Fibroblast of pulmonary artery (primary cell): ENCODE measurements at regions not wholly inside any gene's neighbourhood (a gene's known extent, or its start where the extent isn't known, plus 50 kb on each side); places are given as distances from the start of the nearest gene placed in this dataset.

Experiments
- DNase-seq: peaks from one replicate; pipeline ENCODE4 v3.0.0-alpha.2; 2010; ENCODE audit warnings: low read depth
- H3K4me3 ChIP-seq: replicated peaks from 2 replicates; pipeline ENCODE4 v1.5.1; 2011; ENCODE audit warnings: low read depth, mild to moderate bottlenecking, control low read depth, low read length, moderate library complexity
- TF ChIP-seq, protein P1 (sequence below): IDR thresholded peaks from 2 replicates; pipeline ENCODE4 v1.5.1; 2011; ENCODE audit warnings: mild to moderate bottlenecking, control low read depth, low read length, inconsistent platforms; ENCODE audit errors: missing control alignments

DNA sequence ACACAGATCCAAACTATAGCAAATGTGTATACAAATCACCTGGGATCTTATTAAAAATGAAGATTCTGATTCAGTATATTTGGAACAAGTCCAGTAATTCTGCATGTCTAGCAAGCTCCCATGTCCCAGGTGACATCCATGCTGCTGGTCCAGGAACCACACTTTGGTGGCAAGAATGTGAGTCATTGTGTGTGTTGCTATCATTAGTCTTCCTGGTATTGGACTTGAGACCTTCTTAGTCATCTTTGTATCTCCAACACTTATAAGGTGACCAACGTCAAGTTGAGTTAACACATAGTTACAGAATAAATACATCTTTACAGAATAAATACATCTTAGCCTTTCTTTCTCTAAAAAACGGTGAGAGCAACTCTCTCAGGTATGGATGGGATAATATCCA is 107.9 kb upstream of the NDUFV2 start:
- TF ChIP-seq, protein P1, sequence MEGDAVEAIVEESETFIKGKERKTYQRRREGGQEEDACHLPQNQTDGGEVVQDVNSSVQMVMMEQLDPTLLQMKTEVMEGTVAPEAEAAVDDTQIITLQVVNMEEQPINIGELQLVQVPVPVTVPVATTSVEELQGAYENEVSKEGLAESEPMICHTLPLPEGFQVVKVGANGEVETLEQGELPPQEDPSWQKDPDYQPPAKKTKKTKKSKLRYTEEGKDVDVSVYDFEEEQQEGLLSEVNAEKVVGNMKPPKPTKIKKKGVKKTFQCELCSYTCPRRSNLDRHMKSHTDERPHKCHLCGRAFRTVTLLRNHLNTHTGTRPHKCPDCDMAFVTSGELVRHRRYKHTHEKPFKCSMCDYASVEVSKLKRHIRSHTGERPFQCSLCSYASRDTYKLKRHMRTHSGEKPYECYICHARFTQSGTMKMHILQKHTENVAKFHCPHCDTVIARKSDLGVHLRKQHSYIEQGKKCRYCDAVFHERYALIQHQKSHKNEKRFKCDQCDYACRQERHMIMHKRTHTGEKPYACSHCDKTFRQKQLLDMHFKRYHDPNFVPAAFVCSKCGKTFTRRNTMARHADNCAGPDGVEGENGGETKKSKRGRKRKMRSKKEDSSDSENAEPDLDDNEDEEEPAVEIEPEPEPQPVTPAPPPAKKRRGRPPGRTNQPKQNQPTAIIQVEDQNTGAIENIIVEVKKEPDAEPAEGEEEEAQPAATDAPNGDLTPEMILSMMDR = no peak
- DNase-seq = no peak
- no peak overlapping the region for H3K4me3 ChIP-seq

DNA sequence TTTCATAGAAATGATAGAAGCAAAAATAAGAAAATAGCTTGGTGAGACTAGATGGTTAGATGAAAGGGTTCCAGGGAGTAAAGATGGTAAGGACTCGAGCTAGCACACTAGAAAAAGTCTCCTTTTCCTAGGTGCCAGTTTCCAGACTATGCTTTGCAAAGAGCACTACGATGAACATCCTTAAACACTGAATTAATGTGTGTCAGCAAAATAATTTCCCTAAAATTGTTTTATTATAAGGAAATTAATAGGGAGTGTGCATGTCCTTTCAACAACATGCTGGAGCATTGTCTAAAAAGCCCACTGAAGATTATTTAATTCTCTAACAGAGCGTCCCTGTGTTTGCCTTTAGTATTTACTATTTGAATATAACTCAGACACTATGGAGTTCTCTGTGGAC is 107.4 kb upstream of the NDUFV2 start:
- H3K4me3 ChIP-seq = no peak overlapping the region
- TF ChIP-seq, protein P1 = no peak
- no peak for DNase-seq

DNA sequence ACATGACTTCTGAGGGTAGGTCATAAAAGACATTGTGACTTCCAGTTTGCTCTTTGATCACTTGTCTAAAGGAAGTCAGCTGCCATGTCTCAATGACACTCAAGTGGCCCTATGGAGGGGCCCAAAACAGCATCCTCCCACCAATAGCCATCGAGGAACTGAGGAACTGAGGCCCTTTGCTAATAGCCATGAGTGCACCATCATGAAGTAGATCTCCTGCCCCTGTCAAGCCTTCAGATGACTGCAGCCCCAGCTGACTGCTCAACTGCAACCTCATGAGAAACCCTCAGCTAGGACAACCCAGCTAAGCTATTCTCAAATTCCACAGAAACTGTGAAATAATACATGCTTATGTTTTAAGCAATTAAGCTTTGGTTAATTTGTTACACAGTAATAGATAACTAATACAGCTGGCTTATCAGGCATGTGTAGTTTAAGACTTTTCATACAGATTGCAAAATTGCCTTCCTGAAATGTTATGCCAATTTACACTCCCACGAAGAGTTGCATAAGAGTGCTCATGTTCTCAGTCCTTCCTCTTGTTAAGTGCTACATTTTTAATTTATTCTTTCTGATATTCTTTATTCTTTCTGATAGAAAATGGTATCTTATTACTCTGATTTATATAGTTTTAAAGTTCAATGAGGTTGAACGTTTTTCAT is 105.6 kb upstream of the NDUFV2 start:
- TF ChIP-seq, protein P1 = no peak
- peak; percentile 68 for DNase-seq

DNA sequence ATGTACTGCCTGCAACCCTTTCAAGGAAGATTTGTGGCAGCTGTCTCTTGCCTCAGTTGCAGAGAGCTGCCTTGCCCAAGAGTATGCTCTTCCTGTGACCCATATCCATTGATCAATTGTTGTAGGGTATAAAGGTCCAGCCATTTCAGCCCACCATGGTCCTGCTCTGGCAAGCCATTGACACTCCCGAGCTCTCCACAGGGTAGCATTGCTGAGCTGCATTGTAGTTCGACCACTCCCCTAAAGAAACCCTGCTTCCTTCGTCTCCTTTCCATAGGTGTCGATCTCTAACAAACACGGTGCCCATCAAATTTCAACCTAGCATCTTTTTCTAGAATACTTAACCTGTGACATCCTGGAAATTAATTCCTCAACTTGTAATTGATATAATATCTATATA is 104.9 kb upstream of the NDUFV2 start:
- TF ChIP-seq, protein P1 = no peak
- DNase-seq = no peak
- no peak overlapping the region for H3K4me3 ChIP-seq

More for the DNA sequence above, 105.6 kb upstream of the NDUFV2 start:
- H3K4me3 ChIP-seq = no peak overlapping the region

DNA sequence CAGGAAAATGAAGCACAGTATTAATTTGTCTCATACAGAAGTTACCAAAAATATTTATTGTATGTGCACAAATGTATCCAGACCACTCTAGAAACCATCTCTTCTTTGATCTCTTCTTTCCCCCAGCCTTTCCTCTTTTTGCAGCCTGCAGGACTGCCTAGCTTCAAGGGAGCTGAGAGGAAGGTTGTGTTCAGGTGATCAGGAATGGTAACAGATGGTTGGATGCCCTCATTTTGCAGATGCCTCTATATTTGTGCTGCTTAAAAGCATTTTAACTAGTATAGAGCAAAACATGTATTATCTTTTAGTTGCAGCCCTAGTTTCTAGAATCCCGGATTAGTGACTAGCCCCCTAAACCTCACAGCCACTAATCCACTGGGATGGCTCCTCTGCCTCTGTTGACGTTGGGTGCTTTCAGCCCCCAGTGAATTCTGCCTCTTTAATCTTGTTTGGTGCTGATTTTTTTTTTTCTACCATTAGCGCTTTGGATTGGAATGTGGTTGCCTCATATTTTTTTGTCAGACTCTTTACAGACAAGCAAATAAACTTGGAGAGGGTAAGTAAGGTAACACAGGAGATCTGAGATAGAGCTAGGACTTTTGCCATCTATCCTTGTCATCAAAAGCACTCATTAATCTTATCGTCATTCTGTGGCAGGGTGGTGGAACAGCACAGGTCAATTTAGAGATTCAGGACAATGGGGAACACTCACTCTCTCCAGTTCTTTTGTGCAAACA is 103.8 kb upstream of the NDUFV2 start:
- TF ChIP-seq, protein P1 = no peak
- peak; percentile 50 for DNase-seq
- H3K4me3 ChIP-seq = no peak overlapping the region

DNA sequence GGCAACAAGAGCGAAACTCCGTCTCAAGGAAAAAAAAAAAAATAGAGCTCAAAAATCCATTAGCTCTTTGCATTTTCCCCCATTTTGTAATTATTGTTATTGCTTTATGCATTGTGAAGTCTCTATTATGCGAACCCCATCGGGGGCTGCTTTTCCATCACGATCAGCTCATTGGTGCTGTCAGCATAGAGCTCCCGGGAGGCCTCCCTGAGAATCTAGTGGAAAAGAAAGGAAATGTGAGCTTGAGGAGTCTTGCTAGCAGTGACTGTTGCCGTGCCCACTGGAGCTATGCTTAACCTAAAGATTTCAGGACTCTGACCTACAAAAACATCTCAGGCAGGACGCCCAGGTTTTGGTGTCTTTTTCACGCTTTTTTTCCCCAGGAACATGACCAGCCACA is 102.6 kb upstream of the NDUFV2 start:
- TF ChIP-seq, protein P1 = no peak
- DNase-seq = no peak
- no peak overlapping the region for H3K4me3 ChIP-seq
